ENCODE measurements at regions not wholly inside any gene's neighbourhood (a gene's known extent, or its start where the extent isn't known, plus 50 kb on each side); places are given as distances from the start of the nearest gene placed in this dataset.

- DNase-seq (ENCODE audit: low spot score in 2 of 2) (no peak), ATAC-seq (replicated peaks; ENCODE audit: extremely low read depth, poor library complexity, severe bottlenecking) (no peak)
- Mint-ChIP-seq H3K4me3 (no peak overlapping the region), H3K9me3 (no peaks in the 10 kb centered on the region), H3K27me3 (peaks cover 56% of the 10 kb centered on the region), H3K4me1 (no peaks in the 10 kb centered on the region), H3K27ac (ENCODE audit: low read depth) (no peak overlapping the region), H3K36me3 (ENCODE audit: insufficient read depth) (peaks cover 1% of the 10 kb centered on the region)
These were observed 259.1 kb upstream of the AGAP1 start for GRCh38 chr2:235234736-235235135.

- Mint-ChIP-seq H3K36me3 (ENCODE audit: insufficient read depth) (no peaks in the 10 kb centered on the region), H3K27ac (ENCODE audit: low read depth) (no peak overlapping the region), H3K27me3 (peaks cover 56% of the 10 kb centered on the region), H3K9me3 (no peaks in the 10 kb centered on the region), H3K4me1 (no peaks in the 10 kb centered on the region), H3K4me3 (no peak overlapping the region)
- DNase-seq (ENCODE audit: low spot score in 2 of 2) (no peak), ATAC-seq (replicated peaks; ENCODE audit: extremely low read depth, poor library complexity, severe bottlenecking) (no peak)
These were observed 257.7 kb upstream of the AGAP1 start for GRCh38 chr2:235235977-235236767.

- DNase-seq (ENCODE audit: low spot score in 2 of 2) (no peak), ATAC-seq (replicated peaks; ENCODE audit: extremely low read depth, poor library complexity, severe bottlenecking) (no peak)
- Mint-ChIP-seq H3K4me1 (no peaks in the 10 kb centered on the region), H3K27ac (ENCODE audit: low read depth) (no peak overlapping the region), H3K4me3 (no peak overlapping the region), H3K36me3 (ENCODE audit: insufficient read depth) (no peaks in the 10 kb centered on the region), H3K27me3 (peaks cover 61% of the 10 kb centered on the region), H3K9me3 (no peaks in the 10 kb centered on the region)
These were observed 255.3 kb upstream of the AGAP1 start for GRCh38 chr2:235238537-235238936.

- DNase-seq (ENCODE audit: low spot score in 2 of 2): no peak
- Mint-ChIP-seq H3K27ac (ENCODE audit: low read depth) (no peak overlapping the region), H3K36me3 (ENCODE audit: insufficient read depth) (no peaks in the 10 kb centered on the region), H3K4me3 (no peak overlapping the region), H3K9me3 (no peaks in the 10 kb centered on the region), H3K4me1 (no peaks in the 10 kb centered on the region), H3K27me3 (peaks cover 70% of the 10 kb centered on the region)
- ATAC-seq (replicated peaks; ENCODE audit: extremely low read depth, poor library complexity, severe bottlenecking): no peak
These were observed 253.3 kb upstream of the AGAP1 start for GRCh38 chr2:235240574-235240973.

- DNase-seq (ENCODE audit: low spot score in 2 of 2) (no peak), ATAC-seq (replicated peaks; ENCODE audit: extremely low read depth, poor library complexity, severe bottlenecking) (no peak)
- no peak overlapping the region for H3K4me3 Mint-ChIP-seq
- H3K4me1 Mint-ChIP-seq: no peaks in the 10 kb centered on the region
- H3K36me3 Mint-ChIP-seq (ENCODE audit: insufficient read depth): no peaks in the 10 kb centered on the region
- H3K27ac Mint-ChIP-seq (ENCODE audit: low read depth): no peak overlapping the region
- H3K9me3 Mint-ChIP-seq: no peaks in the 10 kb centered on the region
- peaks cover 79% of the 10 kb centered on the region for H3K27me3 Mint-ChIP-seq
These were observed 249.3 kb upstream of the AGAP1 start for GRCh38 chr2:235244255-235245220.

GRCh38 chr2:235247001-235247400, 246.8 kb upstream of the AGAP1 start:
- Mint-ChIP-seq H3K36me3 (ENCODE audit: insufficient read depth) (no peaks in the 10 kb centered on the region), H3K4me3 (no peak overlapping the region), H3K27me3 (peaks cover 65% of the 10 kb centered on the region), H3K4me1 (no peaks in the 10 kb centered on the region), H3K9me3 (no peaks in the 10 kb centered on the region), H3K27ac (ENCODE audit: low read depth) (no peak overlapping the region)
- DNase-seq (ENCODE audit: low spot score in 2 of 2) (no peak), ATAC-seq (replicated peaks; ENCODE audit: extremely low read depth, poor library complexity, severe bottlenecking) (no peak)

- ATAC-seq (replicated peaks; ENCODE audit: extremely low read depth, poor library complexity, severe bottlenecking) (no peak), DNase-seq (ENCODE audit: low spot score in 2 of 2) (no peak)
- peaks cover 75% of the 10 kb centered on the region for H3K27me3 Mint-ChIP-seq
- no peaks in the 10 kb centered on the region for H3K4me1 Mint-ChIP-seq
- H3K4me3 Mint-ChIP-seq: no peak overlapping the region
- no peak overlapping the region for H3K27ac Mint-ChIP-seq (ENCODE audit: low read depth)
- no peaks in the 10 kb centered on the region for H3K36me3 Mint-ChIP-seq (ENCODE audit: insufficient read depth)
- H3K9me3 Mint-ChIP-seq: no peaks in the 10 kb centered on the region
These were observed 238.2 kb upstream of the AGAP1 start for GRCh38 chr2:235255693-235256092.

GRCh38 chr2:235257590-235257989, 236.3 kb upstream of the AGAP1 start:
- Mint-ChIP-seq H3K4me1 (no peaks in the 10 kb centered on the region), H3K27ac (ENCODE audit: low read depth) (no peak overlapping the region), H3K4me3 (no peak overlapping the region), H3K27me3 (peaks cover 82% of the 10 kb centered on the region), H3K36me3 (ENCODE audit: insufficient read depth) (peaks cover 1% of the 10 kb centered on the region), H3K9me3 (no peaks in the 10 kb centered on the region)
- no peak for ATAC-seq (replicated peaks; ENCODE audit: extremely low read depth, poor library complexity, severe bottlenecking)
- DNase-seq (ENCODE audit: low spot score in 2 of 2): no peak

GRCh38 chr2:235262750-235263149, 231.1 kb upstream of the AGAP1 start:
- no peak overlapping the region for H3K4me3 Mint-ChIP-seq
- H3K27me3 Mint-ChIP-seq: peaks cover 79% of the 10 kb centered on the region
- no peaks in the 10 kb centered on the region for H3K4me1 Mint-ChIP-seq
- H3K36me3 Mint-ChIP-seq (ENCODE audit: insufficient read depth): peaks cover 1% of the 10 kb centered on the region
- ATAC-seq (replicated peaks; ENCODE audit: extremely low read depth, poor library complexity, severe bottlenecking) (no peak), DNase-seq (ENCODE audit: low spot score in 2 of 2) (no peak)
- no peak overlapping the region for H3K27ac Mint-ChIP-seq (ENCODE audit: low read depth)
- no peaks in the 10 kb centered on the region for H3K9me3 Mint-ChIP-seq

GRCh38 chr2:235263205-235264120, 230.4 kb upstream of the AGAP1 start:
- ATAC-seq (replicated peaks; ENCODE audit: extremely low read depth, poor library complexity, severe bottlenecking) (no peak), DNase-seq (ENCODE audit: low spot score in 2 of 2) (no peak)
- Mint-ChIP-seq H3K4me3 (no peak overlapping the region), H3K9me3 (no peaks in the 10 kb centered on the region), H3K27ac (ENCODE audit: low read depth) (no peak overlapping the region), H3K4me1 (peaks cover 6% of the 10 kb centered on the region), H3K36me3 (ENCODE audit: insufficient read depth) (peaks cover 1% of the 10 kb centered on the region), H3K27me3 (peaks cover 79% of the 10 kb centered on the region)

GRCh38 chr2:235264121-235264493, 229.7 kb upstream of the AGAP1 start:
- H3K9me3 Mint-ChIP-seq: no peaks in the 10 kb centered on the region
- ATAC-seq (replicated peaks; ENCODE audit: extremely low read depth, poor library complexity, severe bottlenecking) (no peak), DNase-seq (ENCODE audit: low spot score in 2 of 2) (no peak)
- H3K36me3 Mint-ChIP-seq (ENCODE audit: insufficient read depth): peaks cover 1% of the 10 kb centered on the region
- no peak overlapping the region for H3K4me3 Mint-ChIP-seq
- H3K4me1 Mint-ChIP-seq: peaks cover 11% of the 10 kb centered on the region
- peaks cover 80% of the 10 kb centered on the region for H3K27me3 Mint-ChIP-seq
- H3K27ac Mint-ChIP-seq (ENCODE audit: low read depth): no peak overlapping the region

GRCh38 chr2:235264512-235264911, 229.3 kb upstream of the AGAP1 start:
- ATAC-seq (replicated peaks; ENCODE audit: extremely low read depth, poor library complexity, severe bottlenecking) (no peak), DNase-seq (ENCODE audit: low spot score in 2 of 2) (no peak)
- H3K27ac Mint-ChIP-seq (ENCODE audit: low read depth): no peak overlapping the region
- H3K36me3 Mint-ChIP-seq (ENCODE audit: insufficient read depth): peaks cover 1% of the 10 kb centered on the region
- peaks cover 11% of the 10 kb centered on the region for H3K4me1 Mint-ChIP-seq
- no peak overlapping the region for H3K4me3 Mint-ChIP-seq
- H3K27me3 Mint-ChIP-seq: peaks cover 81% of the 10 kb centered on the region
- no peaks in the 10 kb centered on the region for H3K9me3 Mint-ChIP-seq
